ENCODE measurements at regions not wholly inside any gene's neighbourhood (a gene's known extent, or its start where the extent isn't known, plus 50 kb on each side); places are given as distances from the start of the nearest gene placed in this dataset.
A peak's percentile ranks its signal among the peaks of the same experiment; 100 is the strongest.

DNA sequence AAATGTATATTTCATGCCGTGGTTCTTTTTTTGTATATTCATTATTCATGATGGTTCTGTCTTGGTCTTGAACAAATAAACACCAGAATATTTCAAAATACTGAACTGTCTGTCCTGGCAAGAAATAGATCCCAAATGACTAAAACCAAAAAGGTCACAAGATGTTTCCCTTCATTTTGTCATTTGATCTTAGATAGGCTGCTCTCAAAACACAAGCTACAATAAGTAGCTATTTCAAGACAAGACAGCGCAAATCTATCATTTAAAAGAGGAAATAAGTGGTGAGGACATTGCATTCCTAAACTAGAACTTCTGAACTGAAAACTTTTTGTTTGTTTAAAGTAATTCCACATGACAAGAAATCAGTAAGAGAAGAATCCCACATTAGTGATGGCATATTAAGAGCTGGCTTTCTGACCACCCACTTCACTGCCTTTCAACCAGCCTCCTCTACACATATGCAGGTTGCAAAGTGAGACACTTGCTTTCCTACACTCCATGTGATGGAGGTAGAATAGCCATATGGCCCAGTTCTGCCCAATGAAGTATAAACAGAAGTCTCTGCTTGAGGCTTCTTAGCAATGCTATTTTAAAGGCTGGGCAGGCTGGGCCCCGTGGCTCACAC is 54.4 kb upstream of the CCDC28A start:
- Histone ChIP-seq H3K4me1 (ENCODE audit: low read length) (peaks cover 26% of the 10 kb centered on the region), H3K27me3 (ENCODE audit: low read length) (no peaks in the 10 kb centered on the region), H3K36me3 (ENCODE audit: insufficient read depth, low read length) (no peaks in the 10 kb centered on the region), H3K9me2 (replicated peaks; ENCODE audit: insufficient read depth, low read length) (no peaks in the 10 kb centered on the region), H3K9ac (ENCODE audit: low read length) (no peak overlapping the region), H3K27ac (ENCODE audit: low read length) (no peak overlapping the region), H4K20me1 (ENCODE audit: insufficient read depth, low read depth, low read length) (no peaks in the 10 kb centered on the region), H3K9me3 (ENCODE audit: low read length) (no peaks in the 10 kb centered on the region), H3K4me2 (ENCODE audit: low read depth, low read length, poor library complexity, severe bottlenecking) (peak overlapping the region; percentile 3), H2AFZ (ENCODE audit: low read length) (peak overlapping the region; percentile 63), H3K4me3 (ENCODE audit: low read length) (no peak overlapping the region), H3K79me2 (ENCODE audit: low read length) (no peaks in the 10 kb centered on the region)
- DNase-seq = no peak

- H3K9ac ChIP-seq (ENCODE audit: low read length) = no peak overlapping the region
- peak; percentile 51 for DNase-seq
- H2AFZ ChIP-seq (ENCODE audit: low read length) = peak overlapping the region; percentile 63; the same call in 1 of the 2 replicates
- no peak overlapping the region for H3K4me3 ChIP-seq (ENCODE audit: low read length)
- peaks cover 26% of the 10 kb centered on the region for H3K4me1 ChIP-seq (ENCODE audit: low read length)
- no peaks in the 10 kb centered on the region for H3K9me2 ChIP-seq (replicated peaks; ENCODE audit: insufficient read depth, low read length)
- no peaks in the 10 kb centered on the region for H3K36me3 ChIP-seq (ENCODE audit: insufficient read depth, low read length)
- no peaks in the 10 kb centered on the region for H3K27me3 ChIP-seq (ENCODE audit: low read length)
- H3K27ac ChIP-seq (ENCODE audit: low read length) = no peak overlapping the region
- peak overlapping the region; percentile 3 for H3K4me2 ChIP-seq (ENCODE audit: low read depth, low read length, poor library complexity, severe bottlenecking)
- H4K20me1 ChIP-seq (ENCODE audit: insufficient read depth, low read depth, low read length) = no peaks in the 10 kb centered on the region
- H3K79me2 ChIP-seq (ENCODE audit: low read length) = no peaks in the 10 kb centered on the region
- H3K9me3 ChIP-seq (ENCODE audit: low read length) = no peaks in the 10 kb centered on the region
Measured at GRCh38 chr6:138719744-138720143, 53.8 kb upstream of the CCDC28A start.

DNA sequence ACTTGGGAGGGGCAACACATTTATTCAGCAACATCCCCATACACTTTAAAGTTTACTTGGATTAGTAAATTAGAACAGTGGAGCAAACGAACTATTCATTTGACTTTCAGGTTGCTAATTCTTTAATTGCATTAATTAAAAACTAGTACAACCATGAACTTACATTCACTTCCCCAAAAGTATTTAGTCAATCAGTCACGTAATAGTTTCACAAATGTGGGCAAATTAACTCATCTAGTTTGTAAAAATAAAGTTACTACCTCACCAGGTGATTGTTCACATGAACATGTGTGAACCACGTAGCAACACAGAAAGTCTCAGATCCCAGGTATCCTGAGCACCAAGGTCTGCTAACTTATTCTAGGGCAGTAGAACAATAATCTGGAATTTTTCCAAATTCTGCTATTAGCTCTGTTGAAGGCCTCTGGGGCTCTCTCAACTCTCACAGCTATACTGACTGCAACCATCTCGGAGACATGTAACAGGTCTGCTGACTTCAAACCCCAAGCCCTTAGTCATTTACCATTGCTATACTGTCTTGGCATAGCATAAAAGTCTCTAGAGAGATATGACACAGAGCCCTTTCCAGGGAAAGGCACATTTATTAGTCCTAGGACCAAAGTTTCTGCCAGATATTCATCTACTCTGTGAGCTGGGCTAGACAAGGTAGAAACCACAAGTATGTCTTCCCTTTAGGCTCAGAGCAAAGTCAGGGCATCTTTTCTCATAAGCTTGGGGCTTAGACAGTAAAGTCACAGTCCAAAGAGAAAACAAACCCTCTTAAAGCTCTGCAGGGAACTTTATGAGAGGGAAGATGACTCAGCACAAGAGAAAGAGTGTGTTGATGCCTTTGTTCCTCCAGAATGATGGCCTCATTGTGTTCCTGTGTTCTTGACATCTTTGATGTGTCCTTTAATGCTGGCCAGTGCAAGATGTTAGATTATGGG is 50.9 kb upstream of the CCDC28A start:
- no peak overlapping the region for H2AFZ ChIP-seq (ENCODE audit: low read length)
- H3K4me2 ChIP-seq (ENCODE audit: low read depth, low read length, poor library complexity, severe bottlenecking) = peak overlapping the region; percentile 8
- DNase-seq = no peak
- no peaks in the 10 kb centered on the region for H3K36me3 ChIP-seq (ENCODE audit: insufficient read depth, low read length)
- no peak overlapping the region for H3K4me3 ChIP-seq (ENCODE audit: low read length)
- H3K9ac ChIP-seq (ENCODE audit: low read length) = no peak overlapping the region
- H3K9me2 ChIP-seq (replicated peaks; ENCODE audit: insufficient read depth, low read length) = no peaks in the 10 kb centered on the region
- H3K27ac ChIP-seq (ENCODE audit: low read length) = no peak overlapping the region
- no peaks in the 10 kb centered on the region for H3K79me2 ChIP-seq (ENCODE audit: low read length)
- H4K20me1 ChIP-seq (ENCODE audit: insufficient read depth, low read depth, low read length) = no peaks in the 10 kb centered on the region
- H3K9me3 ChIP-seq (ENCODE audit: low read length) = no peaks in the 10 kb centered on the region
- H3K4me1 ChIP-seq (ENCODE audit: low read length) = peaks cover 26% of the 10 kb centered on the region
- H3K27me3 ChIP-seq (ENCODE audit: low read length) = no peaks in the 10 kb centered on the region
